B cell (primary cell): ENCODE measurements at regions not wholly inside any gene's neighbourhood (a gene's known extent, or its start where the extent isn't known, plus 50 kb on each side); places are given as distances from the start of the nearest gene placed in this dataset.

Experiments used
- ATAC-seq: fragments of 200-7000 bp; cut with Tn5 transposase; one replicate; pipeline ENCODE4 v1.10.0; 2021; ENCODE audit warnings: low read depth, mild to moderate bottlenecking, moderate number of reproducible peaks, moderate library complexity
- CTCF ChIA-PET: fragments of 350-600 bp; sonication (Branson Sonifier 250); formaldehyde crosslinking; loops from one replicate; lab custom pipeline; 2021; ENCODE audit warnings: antibody characterized with exemption, inconsistent platforms; lab: Charles Lee
- POLR2A ChIA-PET: fragments of 350-600 bp; sonication (Branson Sonifier 250); formaldehyde crosslinking; loops from one replicate; lab custom pipeline; 2021; ENCODE audit warnings: antibody characterized with exemption; lab: Charles Lee
- DNase-seq: peaks from one replicate; pipeline ENCODE4 v3.0.0; 2013
- H2AFZ ChIP-seq: 2 replicates; pipeline ENCODE4 v1.6.1; 2012; ENCODE audit warnings: mild to moderate bottlenecking, low read depth, low read length; ENCODE audit not compliant: insufficient read depth, poor library complexity, severe bottlenecking
- H3K27ac ChIP-seq, 2 donors: 1 replicate in 1 of 2; 2 replicates in 1 of 2; pipeline ENCODE4 v1.5.1; 2012 to 2013; ENCODE audit warnings: low read length in 2 of 2, mild to moderate bottlenecking in 2 of 2, moderate library complexity in 1 of 2
- H3K27me3 ChIP-seq, 4 experiments: fragments of 200-600 bp in 1 of 4; sonication (generic) in 1 of 4; replicated peaks in 1 of 4; 1 replicate in 2 of 4; 2 replicates in 2 of 4; pipeline versions ENCODE4 v1.6.1 to v1.7.0; 2013 to 2016; ENCODE audit warnings: low read length in 3 of 4, mild to moderate bottlenecking in 2 of 4, mixed read lengths in 1 of 4, moderate library complexity in 1 of 4; ENCODE audit not compliant: insufficient read depth in 4 of 4, control insufficient read depth in 3 of 4; ENCODE audit errors: control extremely low read depth in 1 of 4
- H3K36me3 ChIP-seq, 2 experiments: replicated peaks in 1 of 2; 1 replicate in 1 of 2; 2 replicates in 1 of 2; pipeline versions ENCODE4 v1.6.1 to v1.7.1; 2013; ENCODE audit warnings: low read length in 1 of 2; ENCODE audit not compliant: insufficient read depth in 2 of 2, control insufficient read depth in 1 of 2; ENCODE audit errors: control extremely low read depth in 1 of 2, extremely low read depth in 1 of 2
- H3K4me1 ChIP-seq, 2 donors: fragments of 200-600 bp in 1 of 2; sonication (generic) in 1 of 2; 1 replicate in 1 of 2; 2 replicates in 1 of 2; pipeline versions ENCODE4 v1.5.1 to v1.6.1; 2013 to 2017; ENCODE audit warnings: low read length in 2 of 2; ENCODE audit not compliant: control insufficient read depth in 2 of 2, insufficient read depth in 2 of 2
- H3K4me2 ChIP-seq: replicated peaks from 2 replicates; pipeline ENCODE3; 2012; ENCODE audit warnings: mild to moderate bottlenecking, low read depth, low read length; ENCODE audit not compliant: poor library complexity, severe bottlenecking
- H3K4me3 ChIP-seq, 5 experiments: fragments of 200-600 bp in 1 of 5; sonication (generic) in 1 of 5; 1 replicate in 3 of 5; 2 replicates in 2 of 5; pipeline versions ENCODE4 v1.5.1 to v1.7.0; 2011 to 2016; ENCODE audit warnings: low read length in 4 of 5, mild to moderate bottlenecking in 4 of 5, low read depth in 2 of 5, control low read depth in 1 of 5, moderate library complexity in 1 of 5; ENCODE audit not compliant: insufficient read depth in 1 of 5; ENCODE audit errors: control extremely low read depth in 1 of 5, extremely low read depth in 1 of 5
- H3K79me2 ChIP-seq: fragments of 200-600 bp; sonication (generic); one replicate; pipeline ENCODE4 v1.6.0; 2016; ENCODE audit warnings: low read length; ENCODE audit not compliant: control insufficient read depth, insufficient read depth
- H3K9ac ChIP-seq: fragments of 200-600 bp; sonication (generic); 2 replicates; pipeline ENCODE4 v1.6.1; 2017; ENCODE audit warnings: mild to moderate bottlenecking, low read length, moderate library complexity
- H3K9me3 ChIP-seq, 3 donors: one replicate each; pipeline versions ENCODE4 v1.6.1 to v1.7.1; 2013; ENCODE audit warnings: low read length in 2 of 3; ENCODE audit not compliant: control insufficient read depth in 2 of 3, insufficient read depth in 1 of 3; ENCODE audit errors: control extremely low read depth in 1 of 3
- H4K20me1 ChIP-seq: 2 replicates; pipeline ENCODE4 v1.6.0; 2012; ENCODE audit warnings: mild to moderate bottlenecking, low read length; ENCODE audit not compliant: insufficient read depth, control insufficient read depth, poor library complexity, severe bottlenecking
- H3K27ac Mint-ChIP-seq: one replicate; pipeline ENCODE4 v1.8.0; 2021; ENCODE audit warnings: mixed read lengths
- H3K27me3 Mint-ChIP-seq: one replicate; pipeline ENCODE4 v1.8.0; 2021; ENCODE audit warnings: mixed read lengths
- H3K4me1 Mint-ChIP-seq: one replicate; pipeline ENCODE4 v1.8.0; 2021; ENCODE audit warnings: mixed read lengths
- H3K4me3 Mint-ChIP-seq: one replicate; pipeline ENCODE4 v1.8.0; 2021; ENCODE audit warnings: mixed read lengths
- H3K9me3 Mint-ChIP-seq: one replicate; pipeline ENCODE4 v1.8.0; 2022; ENCODE audit warnings: mixed read lengths; ENCODE audit not compliant: insufficient read depth
- CTCF ChIP-seq: fragments of 200-600 bp; IDR thresholded peaks from one replicate; pipeline ENCODE4 v1.8.0; 2022; ENCODE audit warnings: antibody characterized with exemption, mild to moderate bottlenecking
- EZH2 ChIP-seq: IDR thresholded peaks from 2 replicates; pipeline ENCODE4 v1.6.1; 2012; ENCODE audit warnings: borderline replicate concordance, low read depth, mild to moderate bottlenecking, moderate library complexity, low read length; ENCODE audit not compliant: insufficient read depth, poor library complexity, severe bottlenecking
- WGBS: methylation state at CpG from one replicate; pipeline ENCODE4 v1.1.5; 2013; ENCODE audit warnings: missing lambda C conversion rate; ENCODE audit not compliant: insufficient coverage; 5-methylcytosine and 5-hydroxymethylcytosine counted together
- intact Hi-C: fragments of 100-400 bp; cut with micrococcal nuclease; formaldehyde crosslinking; loops from one replicate; pipeline ENCODE4 v1.10.0; 2022

DNA sequence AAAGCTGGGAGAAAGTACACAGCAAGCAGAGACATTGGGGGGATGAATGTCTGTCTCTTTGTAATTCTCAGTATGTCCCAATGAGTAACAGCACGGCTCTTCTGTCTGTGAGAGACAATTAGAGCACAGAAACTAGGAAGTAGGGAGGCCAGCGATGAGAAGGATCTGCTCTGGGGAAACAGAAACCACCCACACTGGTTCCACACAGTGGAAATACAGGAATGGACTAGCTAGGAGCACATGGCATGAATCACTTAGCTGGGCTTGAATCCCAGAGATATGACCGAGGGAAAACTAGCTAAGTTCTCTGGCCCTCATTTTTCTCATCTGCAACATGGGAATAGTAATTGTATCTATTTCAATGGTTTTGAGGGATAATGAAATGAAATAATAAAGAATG lies 895.9 kb downstream of the TLE4 start:
- Histone ChIP-seq H3K4me2 (no peak overlapping the region), H3K27me3 (no peaks in the 10 kb centered on the region), H3K27ac (no peak overlapping the region), H3K4me1 (no peaks in the 10 kb centered on the region), H3K9ac (no peak overlapping the region), H3K4me3 (no peak overlapping the region), H4K20me1 (no peaks in the 10 kb centered on the region), H3K36me3 (no peaks in the 10 kb centered on the region), H3K79me2 (no peaks in the 10 kb centered on the region), H2AFZ (no peak overlapping the region), H3K9me3 (peaks cover 0 to 1% (median 0%) of the 10 kb centered on the region in 3 donors)
- Mint-ChIP-seq H3K27ac (no peak overlapping the region), H3K4me3 (no peak overlapping the region), H3K27me3 (no peaks in the 10 kb centered on the region), H3K4me1 (no peaks in the 10 kb centered on the region), H3K9me3 (peaks cover 6% of the 10 kb centered on the region)
- POLR2A ChIA-PET, result no interaction called here
- WGBS, result 25% methylated on average over 2 of the region's 3 CpGs
- DNase-seq, result no peak
- intact Hi-C loops, result no loop called here
- TF ChIP-seq CTCF, result no peak
- TF ChIP-seq EZH2, result no peak
- no peak for ATAC-seq
- CTCF ChIA-PET, result no interaction called here

DNA sequence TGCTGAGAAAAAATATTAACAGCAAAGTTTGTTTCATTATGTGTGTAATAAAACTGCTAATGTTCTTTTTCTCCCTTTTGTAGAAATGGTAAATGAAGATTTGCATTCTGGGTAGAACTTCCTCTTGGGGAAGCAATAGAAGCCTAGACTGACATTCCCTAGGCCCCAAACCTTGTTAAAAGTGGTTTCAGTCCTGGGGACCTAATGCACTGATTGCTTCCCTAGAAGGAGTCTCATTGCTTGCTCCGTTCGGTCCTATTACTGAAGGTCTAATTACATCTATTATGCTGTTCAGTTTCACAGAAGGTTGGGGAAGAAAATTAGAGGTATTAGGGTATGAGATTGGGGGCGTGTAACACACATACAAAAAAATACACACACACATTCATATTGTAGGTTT lies 893.8 kb downstream of the TLE4 start:
- ATAC-seq, result no peak
- CTCF ChIA-PET, result interaction anchor here (1.4 kb wide), 1 partner anchor 28 kb away, joined by 3 read pairs; no protein-coding TSS in a partner anchor

More for the DNA sequence above, 893.8 kb downstream of the TLE4 start:
- no peak overlapping the region for H3K4me2 ChIP-seq
- Mint-ChIP-seq H3K9me3 (peaks cover 6% of the 10 kb centered on the region), H3K4me1 (no peaks in the 10 kb centered on the region), H3K27me3 (no peaks in the 10 kb centered on the region), H3K27ac (no peak overlapping the region), H3K4me3 (no peak overlapping the region)
- no peaks in the 10 kb centered on the region for H3K79me2 ChIP-seq
- H3K27ac ChIP-seq, result no peak overlapping the region
- POLR2A ChIA-PET, result no interaction called here
- H2AFZ ChIP-seq, result no peak overlapping the region
- WGBS, result no CpG with 5 or more reads among the region's 3 CpGs
- H3K27me3 ChIP-seq, result no peaks in the 10 kb centered on the region
- intact Hi-C loops, result no loop called here
- no peaks in the 10 kb centered on the region for H4K20me1 ChIP-seq
- no peaks in the 10 kb centered on the region for H3K36me3 ChIP-seq
- H3K4me1 ChIP-seq, result no peaks in the 10 kb centered on the region
- H3K9me3 ChIP-seq, result peaks cover 1 to 4% (median 1%) of the 10 kb centered on the region in 3 donors
- TF ChIP-seq CTCF (no peak), EZH2 (no peak)
- H3K9ac ChIP-seq, result no peak overlapping the region
- H3K4me3 ChIP-seq, result no peak overlapping the region
- no peak for DNase-seq
